GM21723 (cell line): ENCODE measurements at regions not wholly inside any gene's neighbourhood (a gene's known extent, or its start where the extent isn't known, plus 50 kb on each side); places are given as distances from the start of the nearest gene placed in this dataset.

ENCODE experiments used
- ATAC-seq: cut with Tn5 transposase; IDR thresholded peaks from one replicate; pipeline ENCODE4 v1.9.1; 2021; ENCODE audit warnings: mild to moderate bottlenecking, moderate library complexity; ENCODE audit not compliant: unreplicated experiment

DNA sequence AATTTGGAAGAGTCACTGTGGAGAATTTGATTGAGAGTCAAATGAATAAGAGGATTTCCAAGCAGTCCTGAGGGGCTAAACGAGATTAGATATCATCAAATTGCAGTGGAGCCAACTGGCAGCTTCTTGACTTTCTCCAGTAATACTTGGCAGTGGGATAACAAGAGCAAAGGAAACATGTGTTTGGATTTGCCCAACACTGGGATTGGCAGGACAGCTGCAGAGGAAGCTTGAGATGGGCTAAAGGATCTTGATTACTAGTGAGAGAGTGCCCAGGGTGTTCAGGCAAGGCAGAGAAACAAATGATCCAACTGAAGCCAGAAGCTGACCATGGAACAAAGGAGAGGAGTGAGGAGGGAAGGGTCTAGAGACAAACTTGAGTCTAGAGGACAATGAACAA is 356.0 kb upstream of the ISL1 start:
- no peak for ATAC-seq

DNA sequence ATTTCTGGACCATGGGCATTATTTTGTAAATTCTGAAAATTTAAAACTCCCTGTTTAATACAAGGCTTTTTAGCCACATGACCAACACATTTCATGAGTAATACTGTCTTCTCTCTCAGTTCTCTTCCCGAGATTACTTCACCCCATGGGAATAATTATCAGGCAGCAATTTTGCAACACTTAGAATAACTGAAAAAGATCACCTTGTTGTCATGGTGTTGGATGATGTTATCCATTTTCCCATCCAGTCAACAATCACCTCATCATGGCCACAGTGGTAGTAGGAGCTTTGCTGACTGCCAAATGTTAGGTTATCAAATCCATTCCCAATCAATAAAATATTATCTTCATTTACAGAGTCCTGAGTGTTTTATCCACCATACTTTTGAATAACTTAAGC is 354.9 kb upstream of the ISL1 start:
- no peak for ATAC-seq

GRCh38 chr5:51033215-51033614 is 350.0 kb upstream of the ISL1 start:
- ATAC-seq, result no peak

DNA sequence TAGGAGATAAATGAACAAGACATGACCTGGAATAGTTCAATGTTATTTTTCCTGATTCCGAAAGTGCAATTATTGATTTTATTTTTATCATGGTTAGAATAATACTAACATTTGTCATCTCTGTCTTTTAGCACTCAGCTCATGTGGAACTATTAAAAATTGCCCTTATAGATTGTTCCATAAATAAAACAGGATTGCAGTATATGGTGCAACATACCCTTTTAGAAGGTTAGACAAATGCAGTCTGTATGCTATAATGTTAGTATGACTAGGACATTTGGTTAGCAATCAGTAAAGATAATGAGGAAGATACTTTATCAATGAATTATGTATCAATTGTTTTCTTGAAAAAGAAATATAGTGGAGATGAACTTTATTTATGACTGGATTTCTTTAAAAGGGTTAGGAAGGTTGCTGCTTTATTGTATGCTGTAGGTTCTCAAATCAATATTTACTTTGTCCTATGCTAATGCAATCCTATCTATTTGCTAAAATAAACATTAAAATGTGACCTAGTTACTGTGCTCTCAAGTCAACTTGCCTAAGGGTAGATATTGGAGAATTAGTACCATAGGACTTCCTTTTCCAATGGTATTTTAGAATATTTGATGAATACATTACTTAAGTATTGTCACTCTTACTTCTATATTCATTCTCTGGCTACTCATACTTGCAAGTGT is 348.9 kb upstream of the ISL1 start:
- ATAC-seq, result no peak

GRCh38 chr5:51039424-51040329 is 343.6 kb upstream of the ISL1 start:
- no peak for ATAC-seq

DNA sequence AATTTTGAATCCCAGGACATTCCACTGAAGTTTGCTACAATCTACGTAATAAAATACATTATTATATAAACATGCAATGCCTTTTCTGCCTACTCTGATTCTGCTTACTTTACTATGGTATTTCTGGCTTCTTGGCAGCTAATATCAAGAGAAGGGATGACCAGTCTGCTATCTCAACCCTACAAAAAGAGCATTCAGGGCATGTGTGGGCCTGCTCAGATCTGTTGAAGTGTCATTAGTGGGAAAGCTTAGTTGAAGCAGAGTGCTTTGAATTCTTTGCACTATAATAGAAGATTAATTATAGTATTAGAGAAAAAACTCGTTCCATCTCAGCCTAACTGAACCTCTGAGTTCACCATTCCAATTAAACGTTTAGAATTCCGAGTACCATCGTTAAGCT is 339.5 kb upstream of the ISL1 start:
- no peak for ATAC-seq

DNA sequence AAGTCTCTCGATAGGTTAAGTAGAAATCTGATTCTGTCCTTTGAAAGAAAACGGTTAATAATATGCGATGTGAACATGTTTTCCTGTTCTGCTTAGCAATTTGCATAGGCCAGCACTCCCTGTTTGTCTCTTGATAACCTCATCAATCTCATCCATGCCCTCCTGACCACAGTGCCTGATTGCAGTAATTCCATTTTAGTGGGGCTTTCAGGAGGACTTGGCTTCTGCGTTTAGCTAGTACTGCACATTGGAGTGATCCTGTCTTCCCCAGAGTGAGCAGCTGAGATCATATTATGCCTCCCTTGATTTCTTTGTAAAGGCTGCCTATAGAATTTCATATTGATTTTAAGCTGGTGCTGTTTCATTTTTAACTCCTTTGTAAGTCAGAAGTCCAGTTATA is 335.9 kb upstream of the ISL1 start:
- ATAC-seq, result no peak

- ATAC-seq, result no peak
These were observed 329.9 kb upstream of the ISL1 start for GRCh38 chr5:51053361-51053760.

DNA sequence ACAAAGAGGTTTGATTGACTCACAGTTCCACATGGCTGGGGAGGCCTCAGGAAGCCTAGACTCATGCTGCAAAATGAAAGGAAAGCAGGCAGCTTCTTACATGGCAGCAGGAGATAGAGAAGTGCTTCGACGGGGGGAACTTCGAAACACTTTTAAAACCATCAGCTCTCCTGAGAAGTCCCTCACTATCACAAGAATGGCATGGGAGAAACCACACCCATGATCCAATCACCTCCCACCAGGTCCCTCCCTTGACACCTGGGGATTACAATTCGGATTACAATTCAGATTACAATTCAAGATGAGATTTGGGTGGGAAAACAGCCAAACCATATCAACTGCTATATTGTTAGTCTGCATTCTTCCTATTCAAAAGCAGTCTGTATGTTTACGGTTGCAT is 322.3 kb upstream of the ISL1 start:
- no peak for ATAC-seq

DNA sequence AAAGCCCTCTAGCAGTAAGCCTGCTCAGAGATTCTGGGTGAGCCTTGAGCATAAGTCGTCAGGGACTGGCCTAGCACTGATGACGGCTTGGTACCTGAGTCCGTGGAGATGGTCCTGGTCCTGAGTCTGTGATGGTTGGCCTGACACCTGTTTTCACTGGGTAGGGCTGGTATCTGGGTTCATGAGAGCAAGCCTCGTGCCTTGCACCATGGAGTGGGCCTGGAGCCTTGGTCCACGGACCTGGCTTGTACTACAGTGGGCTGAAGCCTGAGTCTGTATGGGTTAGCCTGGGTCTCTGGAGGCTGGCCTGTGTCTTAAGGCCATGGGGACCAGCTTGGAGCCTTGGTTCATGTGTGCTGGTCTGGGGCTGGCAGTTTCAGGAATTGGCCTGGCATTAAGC is 310.3 kb upstream of the ISL1 start:
- ATAC-seq, result no peak

GRCh38 chr5:51082741-51083140 is 300.5 kb upstream of the ISL1 start:
- ATAC-seq, result no peak

DNA sequence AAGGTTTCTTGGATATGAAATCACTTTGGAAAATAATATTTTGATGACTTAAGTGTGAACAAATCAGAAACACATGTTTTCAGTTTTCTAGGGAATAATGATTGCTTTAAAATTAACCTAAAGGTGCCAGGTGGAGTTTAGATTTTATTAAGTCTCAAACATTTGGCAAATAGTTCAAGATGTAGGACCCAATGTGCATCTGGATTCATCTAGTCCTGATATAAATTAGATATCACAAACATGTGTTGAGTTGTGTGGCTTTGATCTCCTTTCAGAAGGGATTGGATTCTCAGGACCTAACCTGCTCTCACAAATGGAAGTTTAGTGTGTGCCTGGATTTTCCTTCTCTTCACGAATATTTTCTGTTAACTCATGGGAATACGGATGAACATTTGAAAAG is 291.4 kb upstream of the ISL1 start:
- ATAC-seq, result no peak

DNA sequence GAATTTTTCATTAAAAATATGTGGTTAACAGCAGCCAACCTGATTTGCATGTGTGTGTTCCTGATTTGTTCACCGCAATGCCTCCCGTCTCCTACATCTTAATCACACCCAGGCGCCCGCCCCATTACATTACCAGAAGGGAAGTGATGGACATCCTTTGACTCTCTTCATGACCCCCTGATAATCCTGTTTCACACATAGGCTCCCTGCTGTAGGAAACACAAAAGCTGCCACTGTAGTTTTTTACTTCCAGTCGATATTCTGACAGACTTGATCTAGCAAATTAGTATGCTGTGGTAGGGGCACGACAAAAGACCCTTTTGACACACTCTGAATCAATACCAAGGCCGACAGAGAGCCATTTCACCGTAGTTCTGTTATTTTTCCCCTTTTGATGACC is 287.8 kb upstream of the ISL1 start:
- ATAC-seq, result no peak

- ATAC-seq, result no peak
These were observed 286.4 kb upstream of the ISL1 start for GRCh38 chr5:51096859-51097258.

GRCh38 chr5:51099173-51099853 is 283.9 kb upstream of the ISL1 start:
- ATAC-seq, result no peak

- no peak for ATAC-seq
These were observed 278.7 kb upstream of the ISL1 start for GRCh38 chr5:51104556-51104955.

DNA sequence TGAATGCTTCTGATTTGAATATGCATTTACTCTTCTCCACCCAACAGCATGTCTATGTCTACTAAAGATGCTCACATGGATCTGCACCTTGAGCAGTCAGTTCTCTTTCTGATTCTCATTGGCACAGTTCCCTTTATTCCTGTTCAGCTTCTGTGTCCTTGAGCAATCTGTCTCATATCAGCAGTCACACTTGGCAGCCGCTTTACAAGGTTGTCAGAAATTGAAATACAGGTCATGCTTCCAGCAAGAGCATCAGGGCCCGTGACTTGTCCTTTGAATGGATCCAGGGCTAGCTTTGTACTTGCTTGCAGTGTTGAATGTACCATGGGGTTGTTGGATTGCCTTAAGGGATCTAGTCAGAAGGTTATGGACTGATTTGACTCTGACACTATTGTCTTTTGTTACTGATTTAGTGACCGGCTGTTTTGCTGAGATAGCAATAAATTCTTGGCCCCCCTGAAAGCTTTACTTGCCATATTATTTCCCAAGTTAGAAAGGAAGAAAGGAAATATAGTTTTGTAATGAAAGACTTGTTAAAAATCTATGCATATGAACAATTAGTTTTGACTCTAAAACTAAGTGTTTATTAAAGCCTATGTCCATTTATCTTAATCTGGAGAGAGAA is 273.4 kb upstream of the ISL1 start:
- ATAC-seq, result no peak

DNA sequence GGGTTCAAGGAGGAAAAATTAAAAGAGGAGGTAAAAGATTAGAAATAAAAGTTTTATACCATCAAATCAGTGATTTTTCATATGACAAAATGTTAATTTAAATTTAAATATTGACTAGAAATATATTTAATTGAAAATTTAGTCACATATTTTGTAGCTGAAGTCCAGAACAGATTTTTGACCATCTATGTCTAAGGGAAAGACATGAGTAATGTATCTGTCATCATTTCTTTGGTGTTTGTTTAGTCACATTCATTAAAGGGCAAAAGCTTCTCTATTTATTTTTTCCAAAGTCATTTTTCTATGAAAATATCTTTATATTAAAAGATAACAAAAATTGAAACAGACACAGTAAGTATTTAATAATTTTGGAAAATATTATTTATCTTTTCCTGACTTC is 252.0 kb upstream of the ISL1 start:
- no peak for ATAC-seq

DNA sequence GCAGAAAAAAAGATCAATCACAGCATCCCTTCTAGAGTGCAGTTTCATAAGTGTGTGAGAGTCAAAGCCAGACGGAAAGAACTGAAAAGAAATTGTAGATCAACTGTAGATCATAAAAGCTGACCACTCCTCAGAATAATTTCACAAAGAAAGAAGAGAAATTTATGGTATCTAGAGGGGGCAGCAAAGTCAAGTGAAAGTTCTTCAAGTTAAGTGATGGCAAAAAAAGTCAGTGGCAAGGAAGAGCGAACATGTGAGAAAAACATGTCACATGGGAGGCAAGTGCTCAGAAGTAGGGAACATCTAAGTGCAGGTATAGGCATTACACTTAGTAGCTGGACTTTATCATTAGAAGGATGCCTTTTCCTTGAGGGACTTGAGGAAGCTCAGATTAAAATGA is 245.1 kb upstream of the ISL1 start:
- ATAC-seq, result no peak

- ATAC-seq, result no peak
These were observed 234.8 kb upstream of the ISL1 start for GRCh38 chr5:51148437-51148836.

DNA sequence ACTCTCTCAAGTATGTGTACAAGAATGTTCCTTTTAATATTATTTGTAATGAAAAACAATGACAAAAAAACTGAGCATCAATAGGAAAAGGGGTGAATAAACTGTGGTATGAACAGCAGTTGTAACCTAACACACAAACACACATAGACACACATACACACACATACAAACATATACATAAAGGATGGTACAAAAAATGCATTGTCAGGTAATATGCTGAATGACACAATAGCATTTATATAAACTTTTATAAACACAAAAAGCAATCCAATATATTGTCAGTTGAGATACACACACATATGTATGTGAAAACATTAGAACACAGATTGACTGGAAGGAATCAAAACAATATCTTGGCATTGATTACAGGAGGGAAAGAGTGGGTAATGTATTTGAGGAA is 227.0 kb upstream of the ISL1 start:
- no peak for ATAC-seq
